SU-DHL-6 (cell line): ENCODE measurements at regions not wholly inside any gene's neighbourhood (a gene's known extent, or its start where the extent isn't known, plus 50 kb on each side); places are given as distances from the start of the nearest gene placed in this dataset.

ENCODE experiments used
- EZH2phosphoT487 ChIP-seq: fragments of 200-600 bp; sonication (generic), shearing (Covaris generic); conservative IDR thresholded peaks from 2 replicates; pipeline ENCODE4 v1.6.1; 2018; ENCODE audit warnings: mild to moderate bottlenecking, antibody characterized with exemption, low read length, moderate library complexity, mixed read lengths
- TF ChIP-seq, protein P1 (sequence below): fragments of 200-600 bp; sonication (generic); IDR thresholded peaks from one replicate; pipeline ENCODE4 v1.5.1; 2017; ENCODE audit warnings: antibody characterized with exemption, mild to moderate bottlenecking, low read length, moderate library complexity; ENCODE audit not compliant: insufficient read depth, poor library complexity, severe bottlenecking

- TF ChIP-seq, protein P1, sequence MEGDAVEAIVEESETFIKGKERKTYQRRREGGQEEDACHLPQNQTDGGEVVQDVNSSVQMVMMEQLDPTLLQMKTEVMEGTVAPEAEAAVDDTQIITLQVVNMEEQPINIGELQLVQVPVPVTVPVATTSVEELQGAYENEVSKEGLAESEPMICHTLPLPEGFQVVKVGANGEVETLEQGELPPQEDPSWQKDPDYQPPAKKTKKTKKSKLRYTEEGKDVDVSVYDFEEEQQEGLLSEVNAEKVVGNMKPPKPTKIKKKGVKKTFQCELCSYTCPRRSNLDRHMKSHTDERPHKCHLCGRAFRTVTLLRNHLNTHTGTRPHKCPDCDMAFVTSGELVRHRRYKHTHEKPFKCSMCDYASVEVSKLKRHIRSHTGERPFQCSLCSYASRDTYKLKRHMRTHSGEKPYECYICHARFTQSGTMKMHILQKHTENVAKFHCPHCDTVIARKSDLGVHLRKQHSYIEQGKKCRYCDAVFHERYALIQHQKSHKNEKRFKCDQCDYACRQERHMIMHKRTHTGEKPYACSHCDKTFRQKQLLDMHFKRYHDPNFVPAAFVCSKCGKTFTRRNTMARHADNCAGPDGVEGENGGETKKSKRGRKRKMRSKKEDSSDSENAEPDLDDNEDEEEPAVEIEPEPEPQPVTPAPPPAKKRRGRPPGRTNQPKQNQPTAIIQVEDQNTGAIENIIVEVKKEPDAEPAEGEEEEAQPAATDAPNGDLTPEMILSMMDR = no peak
- no peak for TF ChIP-seq EZH2phosphoT487
Observed at GRCh38 chr5:39711821-39712220, 287.0 kb upstream of the DAB2 start.
